Tibial nerve (tissue), 4 donors: ENCODE measurements at regions not wholly inside any gene's neighbourhood (a gene's known extent, or its start where the extent isn't known, plus 50 kb on each side); places are given as distances from the start of the nearest gene placed in this dataset.

ENCODE experiments used
- DNase-seq, 2 donors: peaks; one replicate each; pipeline ENCODE4 v3.0.0-alpha.2; 2019; ENCODE audit warnings: low spot score in 2 of 2
- H3K27ac ChIP-seq, 4 donors: fragments of 200-600 bp; sonication (generic) in 3 of 4; one replicate each; pipeline ENCODE4 v1.5.1; 2017 to 2019; ENCODE audit warnings: mild to moderate bottlenecking in 1 of 4
- H3K27me3 ChIP-seq, 2 donors: fragments of 200-600 bp; sonication (generic) in 1 of 2; one replicate each; pipeline versions ENCODE4 v1.5.1 to v1.6.0; 2017 to 2019
- H3K36me3 ChIP-seq, 3 donors: fragments of 200-600 bp; sonication (generic); one replicate each; pipeline ENCODE4 v1.5.1; 2018 to 2019
- H3K4me1 ChIP-seq, 4 donors: fragments of 200-600 bp; sonication (generic) in 3 of 4; one replicate each; pipeline ENCODE4 v1.5.1; 2017 to 2019
- H3K4me3 ChIP-seq, 4 donors: fragments of 200-600 bp; sonication (generic) in 3 of 4; one replicate each; pipeline ENCODE4 v1.5.1; 2017 to 2019; ENCODE audit warnings: mild to moderate bottlenecking in 1 of 4, moderate library complexity in 1 of 4
- H3K9me3 ChIP-seq, 4 donors: fragments of 200-600 bp; sonication (generic) in 3 of 4; one replicate each; pipeline ENCODE4 v1.5.1; 2017 to 2019
- EP300 ChIP-seq, 2 donors: sonication (generic); formaldehyde crosslinking; IDR thresholded peaks; one replicate each; pipeline ENCODE4 v1.6.1; 2017; ENCODE audit warnings: antibody characterized with exemption in 2 of 2, mild to moderate bottlenecking in 1 of 2
- POLR2A ChIP-seq, 2 donors: fragments of 450-650 bp; IDR thresholded peaks; one replicate each; pipeline ENCODE4 v1.6.1; 2017; ENCODE audit warnings: antibody characterized with exemption in 2 of 2, mild to moderate bottlenecking in 2 of 2, moderate library complexity in 2 of 2
- WGBS, 2 donors: methylation state at CpG; one replicate each; pipeline ENCODE4 v1.1.5; 2018; 5-methylcytosine and 5-hydroxymethylcytosine counted together
- TF ChIP-seq, protein P1 (sequence below), 5 experiments: fragments of 200-600 bp in 3 of 5; fragments of 450-650 bp in 2 of 5; sonication (generic) in 3 of 5; IDR thresholded peaks; one replicate each; pipeline ENCODE4 v1.5.1; 2016 to 2019; ENCODE audit warnings: antibody characterized with exemption in 5 of 5, mild to moderate bottlenecking in 3 of 5, moderate library complexity in 2 of 5

DNA sequence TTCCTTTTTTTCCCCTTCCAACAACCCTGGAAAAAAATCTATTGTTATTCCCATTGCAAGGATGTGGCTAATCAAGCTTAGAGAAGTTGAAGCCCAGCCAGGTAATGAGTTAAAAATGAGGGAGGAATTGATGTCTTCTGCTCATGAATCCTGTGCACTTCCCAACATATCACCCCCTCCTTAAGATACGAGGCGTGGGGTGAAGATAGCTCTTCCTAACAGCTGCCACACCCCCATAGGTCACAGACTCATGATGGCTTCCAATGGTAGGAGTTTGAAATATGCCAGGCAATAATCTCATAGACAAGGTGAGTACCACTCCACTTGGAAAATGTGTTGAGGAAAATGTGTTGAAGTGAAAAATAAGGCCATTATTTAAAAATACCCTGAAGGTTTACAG lies 71.3 kb upstream of the HECW1 start:
- Histone ChIP-seq H3K9me3 (no peaks in the 10 kb centered on the region), H3K4me3 (no peak overlapping the region), H3K27ac (no peak overlapping the region), H3K36me3 (no peaks in the 10 kb centered on the region), H3K27me3 (no peaks in the 10 kb centered on the region), H3K4me1 (no peaks in the 10 kb centered on the region)
- 62 to 87% methylated on average over 2 of the region's 2 CpGs for WGBS, 2 donors
- TF ChIP-seq, protein P1, sequence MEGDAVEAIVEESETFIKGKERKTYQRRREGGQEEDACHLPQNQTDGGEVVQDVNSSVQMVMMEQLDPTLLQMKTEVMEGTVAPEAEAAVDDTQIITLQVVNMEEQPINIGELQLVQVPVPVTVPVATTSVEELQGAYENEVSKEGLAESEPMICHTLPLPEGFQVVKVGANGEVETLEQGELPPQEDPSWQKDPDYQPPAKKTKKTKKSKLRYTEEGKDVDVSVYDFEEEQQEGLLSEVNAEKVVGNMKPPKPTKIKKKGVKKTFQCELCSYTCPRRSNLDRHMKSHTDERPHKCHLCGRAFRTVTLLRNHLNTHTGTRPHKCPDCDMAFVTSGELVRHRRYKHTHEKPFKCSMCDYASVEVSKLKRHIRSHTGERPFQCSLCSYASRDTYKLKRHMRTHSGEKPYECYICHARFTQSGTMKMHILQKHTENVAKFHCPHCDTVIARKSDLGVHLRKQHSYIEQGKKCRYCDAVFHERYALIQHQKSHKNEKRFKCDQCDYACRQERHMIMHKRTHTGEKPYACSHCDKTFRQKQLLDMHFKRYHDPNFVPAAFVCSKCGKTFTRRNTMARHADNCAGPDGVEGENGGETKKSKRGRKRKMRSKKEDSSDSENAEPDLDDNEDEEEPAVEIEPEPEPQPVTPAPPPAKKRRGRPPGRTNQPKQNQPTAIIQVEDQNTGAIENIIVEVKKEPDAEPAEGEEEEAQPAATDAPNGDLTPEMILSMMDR (IDR thresholded peaks at IDR 0.05): no peak
- TF ChIP-seq EP300 (IDR thresholded peaks at IDR 0.05) (no peak), POLR2A (IDR thresholded peaks at IDR 0.05) (no peak)
- DNase-seq: no peak

DNA sequence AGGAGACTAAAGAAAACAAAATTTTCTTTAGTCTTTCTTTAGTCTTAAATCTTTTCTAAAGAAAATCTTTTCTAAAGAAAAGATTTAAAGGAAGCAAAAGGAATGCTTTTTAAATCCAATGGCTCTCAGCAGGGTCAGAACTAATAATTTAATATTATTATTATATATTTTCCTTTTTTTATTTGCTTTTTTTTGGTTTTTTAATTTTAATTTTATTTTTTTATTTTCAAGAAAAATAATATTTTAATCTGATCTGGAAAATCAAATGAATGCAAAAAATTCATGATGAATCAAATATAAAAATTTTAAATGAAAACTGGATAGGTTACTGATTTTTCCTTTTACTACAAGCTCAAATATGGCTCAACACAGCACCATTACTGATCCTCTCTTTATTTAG lies 70.7 kb upstream of the HECW1 start:
- no peak overlapping the region for H3K4me3 ChIP-seq
- no peak for DNase-seq
- no peaks in the 10 kb centered on the region for H3K36me3 ChIP-seq
- H3K9me3 ChIP-seq: peaks cover 0 to 3% (median 0%) of the 10 kb centered on the region in 4 donors
- no peak overlapping the region for H3K27ac ChIP-seq
- no peaks in the 10 kb centered on the region for H3K27me3 ChIP-seq
- H3K4me1 ChIP-seq: no peaks in the 10 kb centered on the region
- TF ChIP-seq EP300 (IDR thresholded peaks at IDR 0.05) (no peak), POLR2A (IDR thresholded peaks at IDR 0.05) (no peak)
- TF ChIP-seq, protein P1 (IDR thresholded peaks at IDR 0.05): no peak

DNA sequence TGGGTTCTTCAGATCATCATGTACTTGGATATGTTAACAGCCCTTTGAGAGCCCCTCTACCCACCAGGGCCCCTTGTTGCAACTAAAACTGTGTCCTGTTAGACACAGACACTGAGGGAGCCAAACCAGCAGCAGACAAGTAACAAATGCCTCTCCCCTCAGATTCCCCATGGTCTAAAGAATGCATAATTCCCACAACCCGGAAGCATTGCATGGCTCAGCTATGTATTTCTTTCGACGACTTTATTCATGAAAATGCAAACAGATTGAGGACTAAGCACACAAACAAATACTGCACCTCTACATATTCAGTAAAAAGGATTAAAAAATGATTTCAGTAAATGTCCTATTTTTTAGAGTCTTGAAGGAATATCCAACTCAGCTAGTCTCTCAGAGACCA lies 70.1 kb upstream of the HECW1 start:
- H3K9me3 ChIP-seq: peaks cover 0 to 3% (median 0%) of the 10 kb centered on the region in 4 donors
- TF ChIP-seq POLR2A (IDR thresholded peaks at IDR 0.05) (no peak), EP300 (IDR thresholded peaks at IDR 0.05) (no peak)
- TF ChIP-seq, protein P1 (IDR thresholded peaks at IDR 0.05): no peak
- H3K36me3 ChIP-seq: no peaks in the 10 kb centered on the region
- no peaks in the 10 kb centered on the region for H3K27me3 ChIP-seq
- no peaks in the 10 kb centered on the region for H3K4me1 ChIP-seq
- WGBS, 2 donors: 73 to 75% methylated on average over 3 of the region's 3 CpGs
- no peak overlapping the region for H3K4me3 ChIP-seq
- no peak for DNase-seq
- H3K27ac ChIP-seq: no peak overlapping the region

DNA sequence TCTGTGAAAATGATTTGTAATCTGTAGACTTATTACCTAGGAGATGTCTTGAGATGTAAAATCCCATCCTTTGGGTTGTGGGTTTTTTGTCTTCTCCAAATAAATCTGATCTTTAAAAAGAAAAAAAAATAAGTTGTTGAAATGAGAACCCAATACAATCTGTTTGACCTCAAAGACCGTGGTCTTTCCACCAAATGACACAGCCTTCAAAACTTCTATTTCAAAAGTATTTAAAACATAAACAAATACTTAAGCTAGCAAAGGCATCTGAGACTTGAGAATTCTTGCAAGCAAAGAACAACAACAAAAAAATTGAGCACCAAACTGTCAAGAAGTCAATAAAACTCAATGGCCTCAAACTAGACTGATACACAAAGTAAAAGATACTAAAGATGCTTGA lies 67.9 kb upstream of the HECW1 start:
- 52 to 59% methylated on average over 1 of the region's 1 CpG for WGBS, 2 donors
- Histone ChIP-seq H3K4me1 (no peaks in the 10 kb centered on the region), H3K36me3 (no peaks in the 10 kb centered on the region), H3K4me3 (no peak overlapping the region), H3K9me3 (peaks cover 0 to 18% (median 0%) of the 10 kb centered on the region in 4 donors), H3K27ac (no peak overlapping the region), H3K27me3 (no peaks in the 10 kb centered on the region)
- TF ChIP-seq EP300 (IDR thresholded peaks at IDR 0.05) (no peak), POLR2A (IDR thresholded peaks at IDR 0.05) (no peak)
- TF ChIP-seq, protein P1 (IDR thresholded peaks at IDR 0.05): no peak
- no peak for DNase-seq

DNA sequence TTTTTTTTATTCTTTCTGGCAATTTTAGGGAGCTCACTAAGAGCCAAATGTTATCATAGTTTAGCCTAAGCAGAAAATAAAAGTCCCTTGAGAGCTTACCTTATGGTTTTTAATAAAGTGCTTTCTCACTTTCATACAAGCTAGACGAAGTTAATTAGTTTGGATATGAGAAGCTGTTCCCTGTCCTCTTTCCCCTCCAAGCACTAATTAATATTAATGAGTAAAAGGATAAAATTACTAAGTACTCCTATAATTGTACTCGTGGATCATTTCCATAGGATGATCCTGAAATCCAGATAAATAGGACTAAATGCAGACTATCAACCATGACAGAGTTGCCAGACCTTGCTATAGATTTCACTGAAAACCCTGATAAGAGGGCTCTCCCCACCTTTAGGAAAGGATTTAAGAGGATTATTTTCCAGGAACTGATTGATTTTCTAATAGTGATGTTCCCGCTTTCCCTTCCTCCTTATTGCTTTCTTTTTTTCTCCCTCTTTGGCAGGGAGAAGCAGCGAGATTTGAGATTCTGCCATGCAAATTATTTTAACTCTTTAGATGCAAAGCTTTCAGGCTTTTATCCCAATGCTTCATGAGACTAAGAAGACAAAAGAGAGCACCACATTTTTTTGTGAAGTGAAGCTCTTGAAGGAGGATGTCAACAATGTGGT lies 58.3 kb upstream of the HECW1 start:
- Histone ChIP-seq H3K27ac (no peak overlapping the region), H3K36me3 (no peaks in the 10 kb centered on the region), H3K27me3 (no peaks in the 10 kb centered on the region), H3K4me3 (no peak overlapping the region), H3K4me1 (no peaks in the 10 kb centered on the region), H3K9me3 (peaks cover 0 to 4% (median 0%) of the 10 kb centered on the region in 4 donors)
- whole genome bisulfite sequencing, 2 donors: 41 to 45% methylated on average over 4 of the region's 4 CpGs
- no peak for DNase-seq
- TF ChIP-seq, protein P1 (IDR thresholded peaks at IDR 0.05): no peak
- TF ChIP-seq POLR2A (IDR thresholded peaks at IDR 0.05) (no peak), EP300 (IDR thresholded peaks at IDR 0.05) (no peak)
